GM12878 (cell line): ENCODE measurements at regions not wholly inside any gene's neighbourhood (a gene's known extent, or its start where the extent isn't known, plus 50 kb on each side); places are given as distances from the start of the nearest gene placed in this dataset.

Source experiments
- ATAC-seq: fragments of 200-7000 bp; cut with Tn5 transposase; 3 replicates; pipeline ENCODE4 v1.9.1; 2020; ENCODE audit warnings: mild to moderate bottlenecking, moderate library complexity
- BruUV-seq: library from RNA; stranded (reverse); fragments of 400-500 nt; replicated peaks from 2 replicates; lab custom pipeline; 2021; lab: Mats Ljungman, UMichigan
- CTCF ChIA-PET: fragments of 300-600 bp; sonication (Branson Sonifier 250); formaldehyde crosslinking; extraction: SDS; loops from one replicate; lab custom pipeline; 2021; ENCODE audit warnings: inconsistent platforms; lab: Yijun Ruan, JAX
- POLR2A ChIA-PET: fragments of 350-600 bp; formaldehyde crosslinking; extraction: SDS; loops from one replicate; lab custom pipeline; 2021; ENCODE audit warnings: inconsistent platforms; lab: Charles Lee
- RAD21 ChIA-PET: fragments of 300-600 bp; sonication (Branson Sonifier 250); formaldehyde crosslinking; loops from one replicate; lab custom pipeline; 2023; ENCODE audit warnings: antibody characterized with exemption; ENCODE audit not compliant: unreplicated experiment; lab: Charles Lee
- SMC1A ChIA-PET: fragments of 300-600 bp; sonication (Branson Sonifier 250); formaldehyde crosslinking; loops from one replicate; lab custom pipeline; 2023; ENCODE audit not compliant: unreplicated experiment, uncharacterized antibody; lab: Charles Lee
- DNase-seq: peaks from one replicate; pipeline ENCODE4 v3.0.0-alpha.2; 2011; ENCODE audit warnings: low read depth, low spot score
- FAIRE-seq: peaks from 3 replicates; lab custom pipeline; 2011; peaks lifted over from hg19 to GRCh38; lab: Jason Lieb, UNC
- H2AFZ ChIP-seq: 2 replicates; pipeline ENCODE4 v1.6.0; 2011; ENCODE audit warnings: low read depth, low read length, control low read depth; ENCODE audit not compliant: control insufficient read depth
- H3K27ac ChIP-seq: 2 replicates; pipeline ENCODE4 v1.5.1; 2011; ENCODE audit warnings: control low read depth; ENCODE audit not compliant: control insufficient read depth, insufficient read depth
- H3K27me3 ChIP-seq, 2 experiments: replicated peaks in 1 of 2; 2 replicates each; pipeline versions ENCODE4 v1.6.0 to v1.6.1; 2011; ENCODE audit warnings: low read length in 1 of 2; ENCODE audit not compliant: control insufficient read depth in 2 of 2, insufficient read depth in 2 of 2
- H3K36me3 ChIP-seq, 2 experiments: 2 replicates each; pipeline ENCODE4 v1.5.1; 2011; ENCODE audit warnings: low read length in 1 of 2; ENCODE audit not compliant: control insufficient read depth in 2 of 2, insufficient read depth in 2 of 2
- H3K4me1 ChIP-seq: 2 replicates; pipeline ENCODE4 v1.6.1; 2011; ENCODE audit warnings: mild to moderate bottlenecking, low read length, moderate library complexity, mixed read lengths; ENCODE audit not compliant: control insufficient read depth, insufficient read depth
- H3K4me2 ChIP-seq: 2 replicates; pipeline ENCODE4 v1.6.0; 2011; ENCODE audit warnings: control low read depth; ENCODE audit not compliant: control insufficient read depth, insufficient read depth
- H3K4me3 ChIP-seq: fragments of 200-600 bp; sonication (generic); 2 replicates; pipeline ENCODE4 v1.5.1; 2016
- H3K79me2 ChIP-seq: 2 replicates; pipeline ENCODE4 v1.6.0; 2011; ENCODE audit warnings: low read length; ENCODE audit not compliant: control insufficient read depth, insufficient read depth
- H3K9ac ChIP-seq: 2 replicates; pipeline ENCODE4 v1.8.0; 2011; ENCODE audit warnings: low read length, control low read depth, mixed read lengths; ENCODE audit not compliant: control insufficient read depth, insufficient read depth
- H3K9me3 ChIP-seq: replicated peaks from 3 replicates; pipeline ENCODE4 v1.5.1; 2011; ENCODE audit warnings: mild to moderate bottlenecking, low read length; ENCODE audit not compliant: control insufficient read depth, insufficient read depth
- H4K20me1 ChIP-seq: 2 replicates; pipeline ENCODE4 v1.6.0; 2011; ENCODE audit not compliant: control insufficient read depth, insufficient read depth
- KDM1A ChIP-seq: fragments of 200-600 bp; sonication (generic); IDR thresholded peaks from 2 replicates; pipeline ENCODE4 v1.6.1; 2016; ENCODE audit warnings: borderline replicate concordance
- NFIC ChIP-seq: IDR thresholded peaks from 2 replicates; pipeline ENCODE4 v1.6.1; 2012; ENCODE audit warnings: low read depth, mild to moderate bottlenecking, inconsistent platforms, low read length, moderate library complexity
- NR2C1 ChIP-seq: fragments of 450-650 bp; IDR thresholded peaks from 2 replicates; pipeline ENCODE4 v1.6.1; 2017; ENCODE audit warnings: antibody characterized with exemption, mild to moderate bottlenecking, moderate library complexity
- PAX8 ChIP-seq: fragments of 450-650 bp; IDR thresholded peaks from 2 replicates; pipeline ENCODE4 v1.6.1; 2017; ENCODE audit warnings: mild to moderate bottlenecking, moderate library complexity
- RBBP5 ChIP-seq: fragments of 200-600 bp; sonication (generic); conservative IDR thresholded peaks from 2 replicates; pipeline ENCODE4 v1.6.1; 2016
- RELA ChIP-seq: fragments of 450-650 bp; IDR thresholded peaks from 2 replicates; pipeline ENCODE4 v1.8.0; 2014; ENCODE audit warnings: borderline replicate concordance; ENCODE audit not compliant: partially characterized antibody
- STAT3 ChIP-seq: IDR thresholded peaks from 2 replicates; pipeline ENCODE4 v1.6.1; 2011; ENCODE audit warnings: low read depth, low read length, improper control_type of control experiment
- TCF12 ChIP-seq: IDR thresholded peaks from 2 replicates; pipeline ENCODE4 v1.6.1; 2011; ENCODE audit warnings: low read depth, mild to moderate bottlenecking, low read length
- WRNIP1 ChIP-seq: IDR thresholded peaks from 2 replicates; pipeline ENCODE4 v1.6.1; 2011; ENCODE audit warnings: low read depth, low read length, improper control_type of control experiment, borderline replicate concordance
- WGBS: methylation state at CpG from one replicate; pipeline ENCODE4 v1.1.6; 2016; ENCODE audit warnings: low lambda C conversion rate; ENCODE audit not compliant: insufficient replicate concordance, insufficient coverage; ENCODE audit errors: missing lambda C conversion rate; 5-methylcytosine and 5-hydroxymethylcytosine counted together
- in situ Hi-C: fragments of 300-500 bp; cut with MboI; formaldehyde crosslinking; loops from 9 replicates; pipeline ENCODE4 v1.14.3; 2018; ENCODE audit warnings: mixed read lengths
- intact Hi-C: fragments of 100-400 bp; cut with micrococcal nuclease; formaldehyde crosslinking; loops from one replicate; pipeline ENCODE4 v1.14.2; 2022; ENCODE audit not compliant: unreplicated experiment
- TF ChIP-seq, protein P1 (sequence below): IDR thresholded peaks from 2 replicates; pipeline ENCODE4 v1.6.1; 2012; ENCODE audit warnings: low read depth, low read length, improper control_type of control experiment
- TF ChIP-seq, protein P2 (sequence below): IDR thresholded peaks from 2 replicates; pipeline ENCODE4 v1.6.1; 2011; ENCODE audit warnings: borderline replicate concordance, low read depth, mild to moderate bottlenecking, moderate library complexity, low read length; ENCODE audit not compliant: insufficient read depth, poor library complexity, severe bottlenecking
- TF ChIP-seq, protein P3 (sequence below): fragments of 450-650 bp; IDR thresholded peaks from 2 replicates; pipeline ENCODE4 v1.6.1; 2014; ENCODE audit warnings: mild to moderate bottlenecking
- TF ChIP-seq, protein P4 (sequence below): fragments of 450-650 bp; IDR thresholded peaks from 2 replicates; pipeline ENCODE4 v1.6.1; 2017; ENCODE audit warnings: mild to moderate bottlenecking, moderate library complexity
- TF ChIP-seq, protein P5 (sequence below): IDR thresholded peaks from 2 replicates; pipeline ENCODE4 v1.6.1; 2011; ENCODE audit warnings: borderline replicate concordance, low read depth, mild to moderate bottlenecking, moderate library complexity, mixed read lengths, low read length; ENCODE audit not compliant: insufficient read depth; ENCODE audit errors: extremely low read length

DNA sequence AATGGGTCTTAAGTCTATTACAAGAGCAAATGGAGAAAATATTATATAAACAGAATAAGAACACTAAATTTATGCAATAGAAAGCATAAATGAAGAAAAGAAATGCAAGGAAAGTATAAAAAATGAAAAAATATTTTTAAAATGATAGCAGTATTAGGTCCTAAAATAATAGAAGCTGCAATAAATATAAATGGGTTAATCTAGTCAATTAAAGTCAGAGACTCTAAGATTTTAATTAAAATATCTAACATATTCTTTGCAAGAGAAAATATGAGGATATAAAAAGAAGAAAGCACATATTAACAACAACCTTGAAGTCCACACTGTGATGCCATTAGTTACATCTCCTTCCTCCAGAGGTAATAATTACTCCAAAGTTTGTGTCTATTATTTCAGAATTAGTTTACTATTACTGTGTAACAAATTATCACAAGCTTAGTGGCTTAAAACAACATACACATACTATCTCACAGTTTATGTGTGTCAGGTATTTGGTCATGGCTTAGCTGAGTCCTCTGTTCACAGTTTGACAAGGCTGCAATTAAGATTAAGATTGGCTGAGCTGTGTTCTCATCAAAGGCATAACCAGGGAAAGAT lies 174.9 kb downstream of the NAA11 start (continued):
- TF ChIP-seq, protein P1, sequence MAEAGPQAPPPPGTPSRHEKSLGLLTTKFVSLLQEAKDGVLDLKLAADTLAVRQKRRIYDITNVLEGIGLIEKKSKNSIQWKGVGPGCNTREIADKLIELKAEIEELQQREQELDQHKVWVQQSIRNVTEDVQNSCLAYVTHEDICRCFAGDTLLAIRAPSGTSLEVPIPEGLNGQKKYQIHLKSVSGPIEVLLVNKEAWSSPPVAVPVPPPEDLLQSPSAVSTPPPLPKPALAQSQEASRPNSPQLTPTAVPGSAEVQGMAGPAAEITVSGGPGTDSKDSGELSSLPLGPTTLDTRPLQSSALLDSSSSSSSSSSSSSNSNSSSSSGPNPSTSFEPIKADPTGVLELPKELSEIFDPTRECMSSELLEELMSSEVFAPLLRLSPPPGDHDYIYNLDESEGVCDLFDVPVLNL, result no peak
- TF ChIP-seq RBBP5 (no peak), RELA (no peak)
- TF ChIP-seq, protein P2, sequence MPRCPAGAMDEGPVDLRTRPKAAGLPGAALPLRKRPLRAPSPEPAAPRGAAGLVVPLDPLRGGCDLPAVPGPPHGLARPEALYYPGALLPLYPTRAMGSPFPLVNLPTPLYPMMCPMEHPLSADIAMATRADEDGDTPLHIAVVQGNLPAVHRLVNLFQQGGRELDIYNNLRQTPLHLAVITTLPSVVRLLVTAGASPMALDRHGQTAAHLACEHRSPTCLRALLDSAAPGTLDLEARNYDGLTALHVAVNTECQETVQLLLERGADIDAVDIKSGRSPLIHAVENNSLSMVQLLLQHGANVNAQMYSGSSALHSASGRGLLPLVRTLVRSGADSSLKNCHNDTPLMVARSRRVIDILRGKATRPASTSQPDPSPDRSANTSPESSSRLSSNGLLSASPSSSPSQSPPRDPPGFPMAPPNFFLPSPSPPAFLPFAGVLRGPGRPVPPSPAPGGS, result no peak

DNA sequence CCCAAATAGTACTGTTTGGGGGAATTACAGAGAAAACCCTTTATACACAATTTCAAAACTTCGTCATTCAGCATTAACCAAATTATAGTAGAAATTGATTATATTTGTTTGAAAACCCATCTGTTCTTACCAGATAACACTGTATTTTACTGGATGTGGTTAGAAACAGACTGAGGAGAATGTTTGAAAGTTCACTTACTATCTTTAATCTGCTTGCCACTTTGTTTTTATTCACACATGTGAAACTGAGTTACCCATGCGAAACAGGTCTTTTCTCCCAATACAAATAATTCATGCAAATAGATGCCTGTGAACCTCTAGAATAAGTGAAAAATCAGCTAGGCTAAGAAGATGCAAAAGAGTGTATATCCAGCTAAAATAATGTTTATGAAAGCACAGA lies 177.5 kb downstream of the NAA11 start:
- H3K4me2 ChIP-seq, result no peak overlapping the region
- no peak for DNase-seq
- FAIRE-seq, result no peak
- ChIA-PET SMC1A (interaction anchor here (0.6 to 1.5 kb wide), 2 partner anchors 65 to 102 kb away, joined by 3 to 4 read pairs; no protein-coding TSS in a partner anchor), POLR2A (interaction anchor here (1.2 kb wide), 1 partner anchor 16 kb away, joined by 4 read pairs; no protein-coding TSS in a partner anchor), CTCF (interaction anchor here (1.3 kb wide), 1 partner anchor 9 kb away, joined by 7 read pairs; no protein-coding TSS in a partner anchor), RAD21 (no interaction called here)
- H3K27me3 ChIP-seq, result no peaks in the 10 kb centered on the region
- 25% methylated on average over 2 of the region's 2 CpGs for WGBS
- H2AFZ ChIP-seq, result no peak overlapping the region
- no peaks in the 10 kb centered on the region for H4K20me1 ChIP-seq
- no peaks in the 10 kb centered on the region; the same call in 2 of the 3 replicates for H3K9me3 ChIP-seq
- H3K27ac ChIP-seq, result no peak overlapping the region
- in situ Hi-C loops (no loop called here), intact Hi-C loops (no loop called here)
- peak; percentile 51 for ATAC-seq
- BruUV-seq, result no TSS peak
- H3K79me2 ChIP-seq, result no peaks in the 10 kb centered on the region
- H3K36me3 ChIP-seq, result no peaks in the 10 kb centered on the region
- no peaks in the 10 kb centered on the region for H3K4me1 ChIP-seq
- no peak overlapping the region for H3K9ac ChIP-seq
- H3K4me3 ChIP-seq, result no peak overlapping the region
- TF ChIP-seq, protein P3, sequence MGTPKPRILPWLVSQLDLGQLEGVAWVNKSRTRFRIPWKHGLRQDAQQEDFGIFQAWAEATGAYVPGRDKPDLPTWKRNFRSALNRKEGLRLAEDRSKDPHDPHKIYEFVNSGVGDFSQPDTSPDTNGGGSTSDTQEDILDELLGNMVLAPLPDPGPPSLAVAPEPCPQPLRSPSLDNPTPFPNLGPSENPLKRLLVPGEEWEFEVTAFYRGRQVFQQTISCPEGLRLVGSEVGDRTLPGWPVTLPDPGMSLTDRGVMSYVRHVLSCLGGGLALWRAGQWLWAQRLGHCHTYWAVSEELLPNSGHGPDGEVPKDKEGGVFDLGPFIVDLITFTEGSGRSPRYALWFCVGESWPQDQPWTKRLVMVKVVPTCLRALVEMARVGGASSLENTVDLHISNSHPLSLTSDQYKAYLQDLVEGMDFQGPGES, result no peak
- TF ChIP-seq TCF12 (no peak), WRNIP1 (no peak), STAT3 (no peak), KDM1A (no peak), NFIC (no peak), NR2C1 (no peak), PAX8 (no peak)
- TF ChIP-seq, protein P4, sequence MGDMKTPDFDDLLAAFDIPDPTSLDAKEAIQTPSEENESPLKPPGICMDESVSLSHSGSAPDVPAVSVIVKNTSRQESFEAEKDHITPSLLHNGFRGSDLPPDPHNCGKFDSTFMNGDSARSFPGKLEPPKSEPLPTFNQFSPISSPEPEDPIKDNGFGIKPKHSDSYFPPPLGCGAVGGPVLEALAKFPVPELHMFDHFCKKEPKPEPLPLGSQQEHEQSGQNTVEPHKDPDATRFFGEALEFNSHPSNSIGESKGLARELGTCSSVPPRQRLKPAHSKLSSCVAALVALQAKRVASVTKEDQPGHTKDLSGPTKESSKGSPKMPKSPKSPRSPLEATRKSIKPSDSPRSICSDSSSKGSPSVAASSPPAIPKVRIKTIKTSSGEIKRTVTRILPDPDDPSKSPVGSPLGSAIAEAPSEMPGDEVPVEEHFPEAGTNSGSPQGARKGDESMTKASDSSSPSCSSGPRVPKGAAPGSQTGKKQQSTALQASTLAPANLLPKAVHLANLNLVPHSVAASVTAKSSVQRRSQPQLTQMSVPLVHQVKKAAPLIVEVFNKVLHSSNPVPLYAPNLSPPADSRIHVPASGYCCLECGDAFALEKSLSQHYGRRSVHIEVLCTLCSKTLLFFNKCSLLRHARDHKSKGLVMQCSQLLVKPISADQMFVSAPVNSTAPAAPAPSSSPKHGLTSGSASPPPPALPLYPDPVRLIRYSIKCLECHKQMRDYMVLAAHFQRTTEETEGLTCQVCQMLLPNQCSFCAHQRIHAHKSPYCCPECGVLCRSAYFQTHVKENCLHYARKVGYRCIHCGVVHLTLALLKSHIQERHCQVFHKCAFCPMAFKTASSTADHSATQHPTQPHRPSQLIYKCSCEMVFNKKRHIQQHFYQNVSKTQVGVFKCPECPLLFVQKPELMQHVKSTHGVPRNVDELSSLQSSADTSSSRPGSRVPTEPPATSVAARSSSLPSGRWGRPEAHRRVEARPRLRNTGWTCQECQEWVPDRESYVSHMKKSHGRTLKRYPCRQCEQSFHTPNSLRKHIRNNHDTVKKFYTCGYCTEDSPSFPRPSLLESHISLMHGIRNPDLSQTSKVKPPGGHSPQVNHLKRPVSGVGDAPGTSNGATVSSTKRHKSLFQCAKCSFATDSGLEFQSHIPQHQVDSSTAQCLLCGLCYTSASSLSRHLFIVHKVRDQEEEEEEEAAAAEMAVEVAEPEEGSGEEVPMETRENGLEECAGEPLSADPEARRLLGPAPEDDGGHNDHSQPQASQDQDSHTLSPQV, result no peak
- TF ChIP-seq, protein P5, sequence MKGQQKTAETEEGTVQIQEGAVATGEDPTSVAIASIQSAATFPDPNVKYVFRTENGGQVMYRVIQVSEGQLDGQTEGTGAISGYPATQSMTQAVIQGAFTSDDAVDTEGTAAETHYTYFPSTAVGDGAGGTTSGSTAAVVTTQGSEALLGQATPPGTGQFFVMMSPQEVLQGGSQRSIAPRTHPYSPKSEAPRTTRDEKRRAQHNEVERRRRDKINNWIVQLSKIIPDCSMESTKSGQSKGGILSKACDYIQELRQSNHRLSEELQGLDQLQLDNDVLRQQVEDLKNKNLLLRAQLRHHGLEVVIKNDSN, result no peak
